Panc1 (cell line): ENCODE measurements at regions not wholly inside any gene's neighbourhood (a gene's known extent, or its start where the extent isn't known, plus 50 kb on each side); places are given as distances from the start of the nearest gene placed in this dataset.

Source experiments
- POLR2AphosphoS5 ChIP-seq: IDR thresholded peaks from 2 replicates; pipeline ENCODE4 v1.6.1; 2012; ENCODE audit warnings: mild to moderate bottlenecking, low read depth, low read length, moderate library complexity
- SIN3A ChIP-seq: IDR thresholded peaks from 2 replicates; pipeline ENCODE4 v1.6.1; 2012; ENCODE audit warnings: low read depth, mild to moderate bottlenecking, low read length, moderate library complexity, borderline replicate concordance; ENCODE audit not compliant: insufficient read depth
- TCF7L2 ChIP-seq: IDR thresholded peaks from 2 replicates; pipeline ENCODE4 v1.6.1; 2011; ENCODE audit warnings: mild to moderate bottlenecking, low read depth, low read length, inconsistent platforms
- TF ChIP-seq, protein P1 (sequence below): fragments of 450-650 bp; IDR thresholded peaks from 2 replicates; pipeline ENCODE4 v1.5.1; 2017; ENCODE audit warnings: mild to moderate bottlenecking
- TF ChIP-seq, protein P2 (sequence below), 2 experiments: IDR thresholded peaks; 2 replicates each; pipeline ENCODE4 v1.6.1; 2011 to 2012; ENCODE audit warnings: low read depth in 2 of 2, control low read depth in 1 of 2, low read length in 1 of 2, mild to moderate bottlenecking in 1 of 2, moderate library complexity in 1 of 2; ENCODE audit not compliant: insufficient read depth in 1 of 2

DNA sequence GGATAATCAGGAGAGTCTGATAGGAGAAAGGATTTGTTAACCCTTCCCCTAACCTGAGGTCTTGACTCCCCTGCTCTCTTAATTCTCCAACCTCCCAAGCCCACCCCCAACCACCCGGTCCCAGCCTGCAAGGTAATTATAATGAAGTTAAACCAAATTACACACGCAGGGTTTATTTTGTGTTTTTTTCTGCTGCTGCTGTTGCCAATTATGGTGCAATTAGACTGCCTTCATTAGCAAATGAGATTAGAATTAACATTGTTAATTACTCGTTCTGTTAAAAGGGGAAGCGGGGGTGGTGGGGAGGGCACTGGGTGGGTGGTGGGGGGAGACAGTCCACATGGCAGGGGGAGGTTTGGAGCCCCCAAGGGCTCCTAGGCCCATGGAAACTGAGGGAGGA, 128.9 kb downstream of the CCT6B start:
- TF ChIP-seq, protein P1, sequence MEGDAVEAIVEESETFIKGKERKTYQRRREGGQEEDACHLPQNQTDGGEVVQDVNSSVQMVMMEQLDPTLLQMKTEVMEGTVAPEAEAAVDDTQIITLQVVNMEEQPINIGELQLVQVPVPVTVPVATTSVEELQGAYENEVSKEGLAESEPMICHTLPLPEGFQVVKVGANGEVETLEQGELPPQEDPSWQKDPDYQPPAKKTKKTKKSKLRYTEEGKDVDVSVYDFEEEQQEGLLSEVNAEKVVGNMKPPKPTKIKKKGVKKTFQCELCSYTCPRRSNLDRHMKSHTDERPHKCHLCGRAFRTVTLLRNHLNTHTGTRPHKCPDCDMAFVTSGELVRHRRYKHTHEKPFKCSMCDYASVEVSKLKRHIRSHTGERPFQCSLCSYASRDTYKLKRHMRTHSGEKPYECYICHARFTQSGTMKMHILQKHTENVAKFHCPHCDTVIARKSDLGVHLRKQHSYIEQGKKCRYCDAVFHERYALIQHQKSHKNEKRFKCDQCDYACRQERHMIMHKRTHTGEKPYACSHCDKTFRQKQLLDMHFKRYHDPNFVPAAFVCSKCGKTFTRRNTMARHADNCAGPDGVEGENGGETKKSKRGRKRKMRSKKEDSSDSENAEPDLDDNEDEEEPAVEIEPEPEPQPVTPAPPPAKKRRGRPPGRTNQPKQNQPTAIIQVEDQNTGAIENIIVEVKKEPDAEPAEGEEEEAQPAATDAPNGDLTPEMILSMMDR = no peak
- TF ChIP-seq POLR2AphosphoS5 (no peak), TCF7L2 (no peak), SIN3A (no peak)
- TF ChIP-seq, protein P2, sequence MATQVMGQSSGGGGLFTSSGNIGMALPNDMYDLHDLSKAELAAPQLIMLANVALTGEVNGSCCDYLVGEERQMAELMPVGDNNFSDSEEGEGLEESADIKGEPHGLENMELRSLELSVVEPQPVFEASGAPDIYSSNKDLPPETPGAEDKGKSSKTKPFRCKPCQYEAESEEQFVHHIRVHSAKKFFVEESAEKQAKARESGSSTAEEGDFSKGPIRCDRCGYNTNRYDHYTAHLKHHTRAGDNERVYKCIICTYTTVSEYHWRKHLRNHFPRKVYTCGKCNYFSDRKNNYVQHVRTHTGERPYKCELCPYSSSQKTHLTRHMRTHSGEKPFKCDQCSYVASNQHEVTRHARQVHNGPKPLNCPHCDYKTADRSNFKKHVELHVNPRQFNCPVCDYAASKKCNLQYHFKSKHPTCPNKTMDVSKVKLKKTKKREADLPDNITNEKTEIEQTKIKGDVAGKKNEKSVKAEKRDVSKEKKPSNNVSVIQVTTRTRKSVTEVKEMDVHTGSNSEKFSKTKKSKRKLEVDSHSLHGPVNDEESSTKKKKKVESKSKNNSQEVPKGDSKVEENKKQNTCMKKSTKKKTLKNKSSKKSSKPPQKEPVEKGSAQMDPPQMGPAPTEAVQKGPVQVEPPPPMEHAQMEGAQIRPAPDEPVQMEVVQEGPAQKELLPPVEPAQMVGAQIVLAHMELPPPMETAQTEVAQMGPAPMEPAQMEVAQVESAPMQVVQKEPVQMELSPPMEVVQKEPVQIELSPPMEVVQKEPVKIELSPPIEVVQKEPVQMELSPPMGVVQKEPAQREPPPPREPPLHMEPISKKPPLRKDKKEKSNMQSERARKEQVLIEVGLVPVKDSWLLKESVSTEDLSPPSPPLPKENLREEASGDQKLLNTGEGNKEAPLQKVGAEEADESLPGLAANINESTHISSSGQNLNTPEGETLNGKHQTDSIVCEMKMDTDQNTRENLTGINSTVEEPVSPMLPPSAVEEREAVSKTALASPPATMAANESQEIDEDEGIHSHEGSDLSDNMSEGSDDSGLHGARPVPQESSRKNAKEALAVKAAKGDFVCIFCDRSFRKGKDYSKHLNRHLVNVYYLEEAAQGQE (IDR thresholded peaks at IDR 0.05; ENCODE audit: insufficient read depth in 1 of 2, low read depth in 2 of 2, low read length in 1 of 2) = no peak
